WTC11 (cell line): ENCODE measurements at regions not wholly inside any gene's neighbourhood (a gene's known extent, or its start where the extent isn't known, plus 50 kb on each side); places are given as distances from the start of the nearest gene placed in this dataset.
A peak's percentile ranks its signal among the peaks of the same experiment; 100 is the strongest.
"Not testable (repeated sequence)": the region's sequence is repeated elsewhere in the genome, so short reads cannot be mapped to it uniquely, and the experiment has no call there.

Experiments used
- ATAC-seq: fragments of 200-7000 bp; cut with Tn5 transposase; 2 replicates; pipeline ENCODE4 v1.10.0; 2021; ENCODE audit warnings: mild to moderate bottlenecking, moderate library complexity
- CTCF ChIA-PET: fragments of 300-600 bp; sonication (Branson Sonifier 250); formaldehyde crosslinking; loops from one replicate; lab custom pipeline; 2021; ENCODE audit warnings: antibody characterized with exemption; lab: Charles Lee
- POLR2A ChIA-PET: fragments of 350-600 bp; sonication (Branson Sonifier 250); formaldehyde crosslinking; loops from one replicate; lab custom pipeline; 2021; ENCODE audit warnings: antibody characterized with exemption; lab: Charles Lee
- DNase-seq: peaks from one replicate; pipeline ENCODE4 v3.0.0; 2021; ENCODE audit warnings: low spot score
- H3K27ac Mint-ChIP-seq: 2 replicates; pipeline ENCODE4 v1.8.0; 2021; ENCODE audit warnings: mixed read lengths
- H3K27me3 Mint-ChIP-seq: 2 replicates; pipeline ENCODE4 v1.8.0; 2021; ENCODE audit warnings: low read depth, mild to moderate bottlenecking, moderate library complexity, mixed read lengths
- H3K36me3 Mint-ChIP-seq: 2 replicates; pipeline ENCODE4 v1.8.0; 2021; ENCODE audit warnings: mixed read lengths
- H3K4me1 Mint-ChIP-seq: 2 replicates; pipeline ENCODE4 v1.8.0; 2022; ENCODE audit warnings: mixed read lengths
- H3K4me3 Mint-ChIP-seq: 2 replicates; pipeline ENCODE4 v1.8.0; 2021; ENCODE audit warnings: mild to moderate bottlenecking, moderate library complexity, mixed read lengths
- H3K9me3 Mint-ChIP-seq: 2 replicates; pipeline ENCODE4 v1.8.0; 2021; ENCODE audit warnings: mixed read lengths
- ERG ChIP-seq: fragments of 250-450 bp; sonication (Bioruptor Pico); IDR thresholded peaks from 2 replicates; pipeline ENCODE4 v1.8.0; 2021; ENCODE audit warnings: mild to moderate bottlenecking
- FOXK1 ChIP-seq: sonication (generic); formaldehyde crosslinking; IDR thresholded peaks from 2 replicates; pipeline ENCODE4 v1.8.0; 2022; ENCODE audit warnings: mild to moderate bottlenecking, moderate library complexity, missing genetic modification reagents
- GTF2I ChIP-seq: fragments of 250-450 bp; sonication (Bioruptor Pico); conservative IDR thresholded peaks from 2 replicates; pipeline ENCODE4 v1.4.0; 2021; ENCODE audit warnings: mild to moderate bottlenecking
- HMGA2 ChIP-seq: fragments of 250-450 bp; sonication (Bioruptor Pico); IDR thresholded peaks from 2 replicates; pipeline ENCODE4 v1.4.0; 2021; ENCODE audit warnings: mild to moderate bottlenecking, moderate library complexity
- KAT7 ChIP-seq: sonication (generic); formaldehyde crosslinking; IDR thresholded peaks from 2 replicates; pipeline ENCODE4 v1.8.1; 2023; ENCODE audit warnings: missing genetic modification reagents, mild to moderate bottlenecking, borderline replicate concordance
- NFYB ChIP-seq: sonication (generic); formaldehyde crosslinking; conservative IDR thresholded peaks from 2 replicates; pipeline ENCODE4 v1.8.0; 2022; ENCODE audit warnings: low read depth, missing genetic modification reagents
- SMAD4 ChIP-seq: sonication (generic); formaldehyde crosslinking; IDR thresholded peaks from 2 replicates; pipeline ENCODE4 v1.8.0; 2022; ENCODE audit warnings: mild to moderate bottlenecking, missing genetic modification reagents
- SOX15 ChIP-seq: fragments of 250-450 bp; sonication (Bioruptor Pico); IDR thresholded peaks from 2 replicates; pipeline ENCODE4 v1.9.0; 2021; ENCODE audit warnings: mild to moderate bottlenecking
- STAT6 ChIP-seq: sonication (generic); formaldehyde crosslinking; conservative IDR thresholded peaks from 2 replicates; pipeline ENCODE4 v1.8.1; 2023; ENCODE audit warnings: mild to moderate bottlenecking, low read depth, missing genetic modification reagents, moderate library complexity
- TEAD4 ChIP-seq: sonication (generic); formaldehyde crosslinking; IDR thresholded peaks from 2 replicates; pipeline ENCODE4 v1.8.0; 2022; ENCODE audit warnings: mild to moderate bottlenecking, missing genetic modification reagents
- TF ChIP-seq, protein P1 (sequence below): sonication (generic); formaldehyde crosslinking; IDR thresholded peaks from 2 replicates; pipeline ENCODE4 v1.8.1; 2022; ENCODE audit warnings: low read depth, missing genetic modification reagents, borderline replicate concordance
- TF ChIP-seq, protein P2 (sequence below): sonication (generic); formaldehyde crosslinking; IDR thresholded peaks from 2 replicates; pipeline ENCODE4 v1.8.0; 2022; ENCODE audit warnings: mild to moderate bottlenecking, missing genetic modification reagents
- TF ChIP-seq, protein P3 (sequence below): fragments of 250-450 bp; sonication (Bioruptor Pico); conservative IDR thresholded peaks from 2 replicates; pipeline ENCODE4 v1.9.0; 2021; ENCODE audit warnings: mild to moderate bottlenecking
- TF ChIP-seq, protein P4 (sequence below): sonication (generic); formaldehyde crosslinking; IDR thresholded peaks from 2 replicates; pipeline ENCODE4 v1.8.0; 2023; ENCODE audit warnings: missing genetic modification reagents, mild to moderate bottlenecking, borderline replicate concordance

DNA sequence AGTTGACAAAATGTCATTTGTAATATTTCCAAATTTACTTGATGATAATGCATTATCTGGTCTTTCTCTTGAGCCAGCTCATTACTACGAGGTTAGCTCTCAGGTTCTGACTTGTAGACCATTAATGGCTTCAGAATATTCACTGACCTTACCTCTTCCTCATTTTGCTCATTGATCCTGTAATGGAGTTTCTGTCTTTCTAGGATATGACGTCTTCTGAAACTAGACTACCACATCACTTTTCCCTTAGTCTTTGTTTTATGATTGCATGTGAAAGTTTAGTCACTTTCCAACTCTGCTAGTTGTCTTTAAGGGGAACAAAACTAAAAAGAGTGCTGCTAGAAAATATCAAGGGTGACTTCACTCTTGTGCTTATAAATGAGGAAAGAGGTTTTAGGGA is 697.6 kb downstream of the JRKL start (continued):
- TF ChIP-seq FOXK1 (CRISPR knock-in tag) (no peak), HMGA2 (no peak), KAT7 (CRISPR knock-in tag) (no peak), NFYB (CRISPR knock-in tag) (no peak), SOX15 (no peak), STAT6 (CRISPR knock-in tag) (no peak)
- TF ChIP-seq, protein P1, sequence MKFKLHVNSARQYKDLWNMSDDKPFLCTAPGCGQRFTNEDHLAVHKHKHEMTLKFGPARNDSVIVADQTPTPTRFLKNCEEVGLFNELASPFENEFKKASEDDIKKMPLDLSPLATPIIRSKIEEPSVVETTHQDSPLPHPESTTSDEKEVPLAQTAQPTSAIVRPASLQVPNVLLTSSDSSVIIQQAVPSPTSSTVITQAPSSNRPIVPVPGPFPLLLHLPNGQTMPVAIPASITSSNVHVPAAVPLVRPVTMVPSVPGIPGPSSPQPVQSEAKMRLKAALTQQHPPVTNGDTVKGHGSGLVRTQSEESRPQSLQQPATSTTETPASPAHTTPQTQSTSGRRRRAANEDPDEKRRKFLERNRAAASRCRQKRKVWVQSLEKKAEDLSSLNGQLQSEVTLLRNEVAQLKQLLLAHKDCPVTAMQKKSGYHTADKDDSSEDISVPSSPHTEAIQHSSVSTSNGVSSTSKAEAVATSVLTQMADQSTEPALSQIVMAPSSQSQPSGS (CRISPR knock-in tag), result no peak
- TF ChIP-seq, protein P2, sequence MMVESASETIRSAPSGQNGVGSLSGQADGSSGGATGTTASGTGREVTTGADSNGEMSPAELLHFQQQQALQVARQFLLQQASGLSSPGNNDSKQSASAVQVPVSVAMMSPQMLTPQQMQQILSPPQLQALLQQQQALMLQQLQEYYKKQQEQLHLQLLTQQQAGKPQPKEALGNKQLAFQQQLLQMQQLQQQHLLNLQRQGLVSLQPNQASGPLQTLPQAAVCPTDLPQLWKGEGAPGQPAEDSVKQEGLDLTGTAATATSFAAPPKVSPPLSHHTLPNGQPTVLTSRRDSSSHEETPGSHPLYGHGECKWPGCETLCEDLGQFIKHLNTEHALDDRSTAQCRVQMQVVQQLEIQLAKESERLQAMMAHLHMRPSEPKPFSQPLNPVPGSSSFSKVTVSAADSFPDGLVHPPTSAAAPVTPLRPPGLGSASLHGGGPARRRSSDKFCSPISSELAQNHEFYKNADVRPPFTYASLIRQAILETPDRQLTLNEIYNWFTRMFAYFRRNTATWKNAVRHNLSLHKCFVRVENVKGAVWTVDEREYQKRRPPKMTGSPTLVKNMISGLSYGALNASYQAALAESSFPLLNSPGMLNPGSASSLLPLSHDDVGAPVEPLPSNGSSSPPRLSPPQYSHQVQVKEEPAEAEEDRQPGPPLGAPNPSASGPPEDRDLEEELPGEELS (CRISPR knock-in tag), result no peak
- TF ChIP-seq, protein P3, sequence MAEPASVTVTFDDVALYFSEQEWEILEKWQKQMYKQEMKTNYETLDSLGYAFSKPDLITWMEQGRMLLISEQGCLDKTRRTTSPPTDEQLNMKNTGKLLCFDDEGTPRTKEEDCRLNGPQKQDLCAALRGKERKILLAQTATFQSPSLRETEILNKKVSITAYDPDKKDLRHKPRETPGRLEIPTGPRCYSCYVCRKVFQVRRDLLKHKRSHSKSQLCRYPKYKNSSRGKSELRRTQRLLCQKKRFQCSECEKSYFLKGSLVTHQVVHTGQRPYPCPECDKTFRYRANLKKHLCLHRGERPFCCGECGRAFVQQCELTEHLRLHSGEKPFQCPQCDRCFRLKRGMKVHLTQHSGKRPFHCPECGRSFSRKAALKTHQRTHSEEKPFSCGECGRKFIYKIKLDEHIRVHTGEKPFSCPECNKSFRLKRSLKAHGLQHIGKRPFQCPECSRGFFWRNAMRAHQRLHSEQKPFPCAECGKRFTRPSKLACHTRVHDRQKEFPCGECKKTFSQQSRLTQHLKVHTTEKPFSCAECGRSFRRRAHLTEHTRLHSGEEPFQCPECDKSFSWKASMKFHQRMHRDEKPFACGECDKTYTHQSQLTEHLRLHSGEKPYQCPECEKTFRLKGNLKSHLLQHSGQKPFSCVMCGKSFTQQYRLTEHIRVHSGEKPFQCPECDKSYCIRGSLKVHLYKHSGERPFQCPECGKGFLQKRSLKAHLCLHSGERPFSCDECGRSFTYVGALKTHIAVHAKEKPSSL (CRISPR knock-in tag), result no peak

DNA sequence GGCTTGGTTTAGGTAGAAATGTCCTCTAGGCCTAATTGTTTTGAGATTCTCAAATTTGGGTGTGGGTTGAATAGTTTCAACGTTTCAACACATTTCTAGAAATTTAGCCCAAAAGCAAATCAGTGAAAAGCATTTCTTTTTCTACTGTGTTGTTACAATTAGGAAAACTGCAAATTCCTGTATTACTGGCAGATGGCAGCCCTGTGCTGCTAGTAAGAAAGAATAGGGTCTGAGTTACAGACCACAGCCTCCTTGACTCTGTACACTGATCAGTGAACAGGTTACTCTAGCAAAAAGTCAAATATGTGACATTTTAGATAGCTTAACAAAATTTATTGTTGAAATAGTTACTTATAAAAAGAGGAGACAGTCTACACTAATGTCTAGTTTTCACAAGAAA is 703.0 kb downstream of the JRKL start:
- Mint-ChIP-seq H3K9me3 (peaks cover under 1% of the 10 kb centered on the region; the same call in 1 of the 2 replicates), H3K4me3 (no peak overlapping the region), H3K4me1 (no peaks in the 10 kb centered on the region), H3K27me3 (no peaks in the 10 kb centered on the region), H3K27ac (no peak overlapping the region), H3K36me3 (no peaks in the 10 kb centered on the region)
- ChIA-PET CTCF (interaction anchor here (1.3 to 1.8 kb wide), 2 partner anchors 48 to 629 kb away, joined by 4 to 7 read pairs; no protein-coding TSS in a partner anchor), POLR2A (no interaction called here)
- no peak for TF ChIP-seq KAT7 (CRISPR knock-in tag)
- DNase-seq (no peak), ATAC-seq (peak; percentile 55)

- H3K9me3 Mint-ChIP-seq, result peaks cover 10% of the 10 kb centered on the region; the same call in 1 of the 2 replicates
- H3K36me3 Mint-ChIP-seq, H3K4me3 Mint-ChIP-seq, H3K27me3 Mint-ChIP-seq, H3K4me1 Mint-ChIP-seq, DNase-seq, H3K27ac Mint-ChIP-seq, CTCF ChIA-PET, POLR2A ChIA-PET, ATAC-seq: not testable (repeated sequence)
Observed at GRCh38 chr11:97102180-97102579, 712.4 kb downstream of the JRKL start.

DNA sequence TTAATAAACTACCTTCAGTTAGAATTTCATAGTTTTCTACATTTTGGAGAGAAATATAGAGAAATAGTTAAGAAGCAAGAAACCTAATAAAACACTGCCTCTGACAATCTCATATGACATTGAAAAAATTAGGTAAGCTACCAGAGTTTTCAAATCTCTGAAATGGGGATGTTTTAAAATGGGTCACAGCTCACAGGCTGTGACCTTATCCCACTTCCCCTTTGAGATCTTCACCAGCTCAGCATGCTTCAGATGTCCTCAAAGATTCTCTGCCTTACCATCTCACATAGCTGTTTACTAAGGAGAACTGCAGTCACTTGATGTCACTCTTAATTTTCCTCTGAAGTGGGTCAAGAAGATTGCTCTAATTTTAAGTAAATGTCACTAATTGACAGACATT is 717.8 kb downstream of the JRKL start:
- POLR2A ChIA-PET, result no interaction called here
- DNase-seq (no peak), ATAC-seq (no peak)

More for the DNA sequence above, 717.8 kb downstream of the JRKL start:
- H3K27ac Mint-ChIP-seq, result no peak overlapping the region
- 0 out of 2 replicates have a peak, but pooled peaks cover 4% of the 10 kb centered on the region for H3K9me3 Mint-ChIP-seq
- H3K4me3 Mint-ChIP-seq, result no peak overlapping the region
- no peaks in the 10 kb centered on the region for H3K27me3 Mint-ChIP-seq
- TF ChIP-seq GTF2I, result no peak
- TF ChIP-seq ERG, result no peak
- no peak for TF ChIP-seq TEAD4 (CRISPR knock-in tag)
- TF ChIP-seq, protein P4, sequence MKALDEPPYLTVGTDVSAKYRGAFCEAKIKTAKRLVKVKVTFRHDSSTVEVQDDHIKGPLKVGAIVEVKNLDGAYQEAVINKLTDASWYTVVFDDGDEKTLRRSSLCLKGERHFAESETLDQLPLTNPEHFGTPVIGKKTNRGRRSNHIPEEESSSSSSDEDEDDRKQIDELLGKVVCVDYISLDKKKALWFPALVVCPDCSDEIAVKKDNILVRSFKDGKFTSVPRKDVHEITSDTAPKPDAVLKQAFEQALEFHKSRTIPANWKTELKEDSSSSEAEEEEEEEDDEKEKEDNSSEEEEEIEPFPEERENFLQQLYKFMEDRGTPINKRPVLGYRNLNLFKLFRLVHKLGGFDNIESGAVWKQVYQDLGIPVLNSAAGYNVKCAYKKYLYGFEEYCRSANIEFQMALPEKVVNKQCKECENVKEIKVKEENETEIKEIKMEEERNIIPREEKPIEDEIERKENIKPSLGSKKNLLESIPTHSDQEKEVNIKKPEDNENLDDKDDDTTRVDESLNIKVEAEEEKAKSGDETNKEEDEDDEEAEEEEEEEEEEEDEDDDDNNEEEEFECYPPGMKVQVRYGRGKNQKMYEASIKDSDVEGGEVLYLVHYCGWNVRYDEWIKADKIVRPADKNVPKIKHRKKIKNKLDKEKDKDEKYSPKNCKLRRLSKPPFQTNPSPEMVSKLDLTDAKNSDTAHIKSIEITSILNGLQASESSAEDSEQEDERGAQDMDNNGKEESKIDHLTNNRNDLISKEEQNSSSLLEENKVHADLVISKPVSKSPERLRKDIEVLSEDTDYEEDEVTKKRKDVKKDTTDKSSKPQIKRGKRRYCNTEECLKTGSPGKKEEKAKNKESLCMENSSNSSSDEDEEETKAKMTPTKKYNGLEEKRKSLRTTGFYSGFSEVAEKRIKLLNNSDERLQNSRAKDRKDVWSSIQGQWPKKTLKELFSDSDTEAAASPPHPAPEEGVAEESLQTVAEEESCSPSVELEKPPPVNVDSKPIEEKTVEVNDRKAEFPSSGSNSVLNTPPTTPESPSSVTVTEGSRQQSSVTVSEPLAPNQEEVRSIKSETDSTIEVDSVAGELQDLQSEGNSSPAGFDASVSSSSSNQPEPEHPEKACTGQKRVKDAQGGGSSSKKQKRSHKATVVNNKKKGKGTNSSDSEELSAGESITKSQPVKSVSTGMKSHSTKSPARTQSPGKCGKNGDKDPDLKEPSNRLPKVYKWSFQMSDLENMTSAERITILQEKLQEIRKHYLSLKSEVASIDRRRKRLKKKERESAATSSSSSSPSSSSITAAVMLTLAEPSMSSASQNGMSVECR (CRISPR knock-in tag), result no peak
- TF ChIP-seq SMAD4 (CRISPR knock-in tag), result no peak
- H3K4me1 Mint-ChIP-seq, result no peaks in the 10 kb centered on the region
- CTCF ChIA-PET, result interaction anchor here (1.6 kb wide), 2 partner anchors 33 to 644 kb away, joined by 3 read pairs; no protein-coding TSS in a partner anchor
- no peaks in the 10 kb centered on the region for H3K36me3 Mint-ChIP-seq
